ENCODE measurements at regions not wholly inside any gene's neighbourhood (a gene's known extent, or its start where the extent isn't known, plus 50 kb on each side); places are given as distances from the start of the nearest gene placed in this dataset.

DNA sequence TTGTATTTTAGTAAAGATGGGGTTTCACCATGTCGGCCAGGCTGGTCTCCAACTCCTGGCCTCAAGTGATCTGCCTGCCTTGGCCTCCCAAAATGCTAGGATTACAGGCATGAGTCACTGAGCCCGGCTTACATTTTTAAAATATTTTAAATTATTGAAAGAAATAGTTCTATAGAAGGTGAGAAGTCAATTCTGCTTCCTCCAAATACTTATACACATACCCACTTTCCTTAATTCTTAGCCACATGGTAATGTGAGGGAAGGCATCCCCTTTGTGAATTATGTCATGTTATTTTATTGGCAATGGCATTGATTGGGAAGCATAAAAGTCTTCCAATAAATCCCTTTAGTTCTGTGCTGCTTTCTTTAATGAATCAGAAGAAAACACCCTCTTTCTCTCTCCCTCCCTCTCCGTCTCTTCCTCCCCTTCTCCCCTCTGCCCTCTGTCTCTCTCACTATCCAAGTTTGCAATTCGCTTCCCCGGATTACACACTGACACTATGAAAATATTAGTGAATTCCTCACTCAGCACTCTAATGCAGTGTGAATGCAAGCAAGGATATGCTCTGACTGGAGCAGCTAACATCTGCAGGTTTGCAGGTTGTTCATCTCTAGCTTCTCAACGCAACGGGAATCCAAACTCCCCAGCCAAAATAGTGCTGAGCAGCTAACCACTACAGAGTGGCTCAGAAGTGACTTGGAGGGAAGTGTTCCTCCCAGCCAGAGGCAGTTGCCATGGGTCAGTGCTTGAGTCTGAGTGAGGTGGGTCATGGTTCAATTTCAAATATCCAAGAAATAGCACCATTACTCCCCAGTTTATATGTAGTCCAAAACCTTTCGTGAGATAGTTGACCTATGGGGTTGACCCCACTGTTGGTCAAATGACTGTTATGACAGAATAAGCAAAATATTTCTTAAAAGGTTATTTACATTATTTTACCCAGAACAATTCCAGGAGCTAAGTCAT lies 77.8 kb upstream of the CD55 start:
- TF ChIP-seq, protein P1, sequence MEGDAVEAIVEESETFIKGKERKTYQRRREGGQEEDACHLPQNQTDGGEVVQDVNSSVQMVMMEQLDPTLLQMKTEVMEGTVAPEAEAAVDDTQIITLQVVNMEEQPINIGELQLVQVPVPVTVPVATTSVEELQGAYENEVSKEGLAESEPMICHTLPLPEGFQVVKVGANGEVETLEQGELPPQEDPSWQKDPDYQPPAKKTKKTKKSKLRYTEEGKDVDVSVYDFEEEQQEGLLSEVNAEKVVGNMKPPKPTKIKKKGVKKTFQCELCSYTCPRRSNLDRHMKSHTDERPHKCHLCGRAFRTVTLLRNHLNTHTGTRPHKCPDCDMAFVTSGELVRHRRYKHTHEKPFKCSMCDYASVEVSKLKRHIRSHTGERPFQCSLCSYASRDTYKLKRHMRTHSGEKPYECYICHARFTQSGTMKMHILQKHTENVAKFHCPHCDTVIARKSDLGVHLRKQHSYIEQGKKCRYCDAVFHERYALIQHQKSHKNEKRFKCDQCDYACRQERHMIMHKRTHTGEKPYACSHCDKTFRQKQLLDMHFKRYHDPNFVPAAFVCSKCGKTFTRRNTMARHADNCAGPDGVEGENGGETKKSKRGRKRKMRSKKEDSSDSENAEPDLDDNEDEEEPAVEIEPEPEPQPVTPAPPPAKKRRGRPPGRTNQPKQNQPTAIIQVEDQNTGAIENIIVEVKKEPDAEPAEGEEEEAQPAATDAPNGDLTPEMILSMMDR (IDR thresholded peaks at IDR 0.05; ENCODE audit: borderline replicate concordance, insufficient read depth, low read depth, low read length): no peak
- no peak overlapping the region for H3K4me3 ChIP-seq (ENCODE audit: low read depth, low read length)

GRCh38 chr1:207244409-207244801 lies 77.1 kb upstream of the CD55 start:
- TF ChIP-seq, protein P1 (IDR thresholded peaks at IDR 0.05; ENCODE audit: borderline replicate concordance, insufficient read depth, low read depth, low read length): no peak
- no peak overlapping the region for H3K4me3 ChIP-seq (ENCODE audit: low read depth, low read length)

- H3K4me3 ChIP-seq (ENCODE audit: low read depth, low read length): no peak overlapping the region
- TF ChIP-seq, protein P1 (IDR thresholded peaks at IDR 0.05; ENCODE audit: borderline replicate concordance, insufficient read depth, low read depth, low read length): no peak
These were observed 76.4 kb upstream of the CD55 start for GRCh38 chr1:207245124-207245523.

GRCh38 chr1:207248544-207249198 lies 72.8 kb upstream of the CD55 start:
- TF ChIP-seq, protein P1 (IDR thresholded peaks at IDR 0.05; ENCODE audit: borderline replicate concordance, insufficient read depth, low read depth, low read length): no peak
- H3K4me3 ChIP-seq (ENCODE audit: low read depth, low read length): no peak overlapping the region

DNA sequence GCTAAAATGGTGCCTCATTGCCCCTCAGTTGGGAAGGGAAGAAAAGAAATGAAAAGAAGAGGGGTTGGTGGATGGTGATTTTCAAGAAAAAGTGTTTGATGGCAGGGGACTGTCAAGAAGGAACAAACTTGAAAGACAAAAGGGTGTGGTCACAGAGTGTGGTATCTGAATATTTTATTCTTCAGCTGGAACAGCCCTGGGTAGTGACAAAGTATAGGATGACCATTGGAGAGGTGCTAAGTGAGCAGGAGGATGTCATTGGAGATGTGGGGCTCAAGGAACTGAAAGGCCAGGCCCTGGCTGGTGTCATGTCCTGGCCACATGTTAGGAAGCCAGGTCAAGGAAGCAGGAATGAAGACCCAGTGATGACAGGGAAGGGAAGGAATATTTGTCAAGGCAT lies 71.0 kb upstream of the CD55 start:
- H3K4me3 ChIP-seq (ENCODE audit: low read depth, low read length): no peak overlapping the region
- TF ChIP-seq, protein P1 (IDR thresholded peaks at IDR 0.05; ENCODE audit: borderline replicate concordance, insufficient read depth, low read depth, low read length): no peak

DNA sequence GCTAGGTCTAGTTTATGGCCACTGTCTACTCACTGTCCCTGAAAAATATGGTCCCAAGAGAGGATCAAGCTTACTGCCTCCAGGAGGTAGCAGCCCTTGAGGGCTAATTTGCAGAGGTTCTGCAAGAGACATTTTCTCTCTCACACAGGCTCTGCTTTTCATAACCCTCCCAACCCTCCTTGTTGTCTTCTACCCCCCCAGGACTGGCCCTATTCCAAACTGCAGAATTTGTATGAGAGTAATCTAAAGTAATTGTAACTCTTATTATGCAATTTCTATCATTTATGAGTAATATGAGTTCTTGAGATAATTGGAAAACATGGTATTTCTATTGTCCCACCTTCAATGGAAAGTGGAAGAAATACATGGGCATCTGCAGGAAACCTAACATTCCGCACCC lies 70.4 kb upstream of the CD55 start:
- no peak overlapping the region for H3K4me3 ChIP-seq (ENCODE audit: low read depth, low read length)
- TF ChIP-seq, protein P1 (IDR thresholded peaks at IDR 0.05; ENCODE audit: borderline replicate concordance, insufficient read depth, low read depth, low read length): no peak
